ENCODE measurements at regions not wholly inside any gene's neighbourhood (a gene's known extent, or its start where the extent isn't known, plus 50 kb on each side); places are given as distances from the start of the nearest gene placed in this dataset.

GRCh38 chr10:118106426-118106825 is 59.7 kb upstream of the RAB11FIP2 start:
- no peak for DNase-seq

- no peak for DNase-seq
Observed at GRCh38 chr10:118102121-118102520, 55.4 kb upstream of the RAB11FIP2 start.

- DNase-seq, result no peak
Observed at GRCh38 chr10:118101501-118101900, 54.8 kb upstream of the RAB11FIP2 start.

All from activated CD4-positive, alpha-beta T cell treated with anti-CD3 and anti-CD28 coated beads, Interleukin-2, amount 50 U/mL, for 48 hours (primary cell).